IPS DF 4.7 (cell line): ENCODE measurements at regions not wholly inside any gene's neighbourhood (a gene's known extent, or its start where the extent isn't known, plus 50 kb on each side); places are given as distances from the start of the nearest gene placed in this dataset.

Source experiments
- DNase-seq: peaks from one replicate; pipeline ENCODE4 v3.0.0-alpha.2; 2013; ENCODE audit warnings: low spot score; ENCODE audit errors: extremely low read depth

GRCh38 chr11:69931060-69931910 lies 112.1 kb upstream of the FGF3 start:
- no peak for DNase-seq

GRCh38 chr11:69931994-69932910 lies 113.0 kb upstream of the FGF3 start:
- DNase-seq = no peak

- DNase-seq = peak; percentile 25
Observed at GRCh38 chr11:69934861-69935494, 115.8 kb upstream of the FGF3 start.

GRCh38 chr11:69935941-69936505 lies 116.8 kb upstream of the FGF3 start:
- DNase-seq = no peak

- no peak for DNase-seq
Observed at GRCh38 chr11:69936771-69937170, 117.6 kb upstream of the FGF3 start.

GRCh38 chr11:69938206-69938605 lies 119.0 kb upstream of the FGF3 start:
- no peak for DNase-seq

GRCh38 chr11:69939551-69940245 lies 120.5 kb upstream of the FGF3 start:
- DNase-seq = no peak

GRCh38 chr11:69940246-69940610 lies 121.0 kb upstream of the FGF3 start:
- DNase-seq = no peak

GRCh38 chr11:69941546-69942332 lies 122.5 kb upstream of the FGF3 start:
- no peak for DNase-seq

- DNase-seq = no peak
Observed at GRCh38 chr11:69942333-69942820, 123.2 kb upstream of the FGF3 start.

GRCh38 chr11:69943066-69943465 lies 123.8 kb upstream of the FGF3 start:
- no peak for DNase-seq

GRCh38 chr11:69943506-69943905 lies 124.3 kb upstream of the FGF3 start:
- no peak for DNase-seq

GRCh38 chr11:69944146-69944795 lies 125.1 kb upstream of the FGF3 start:
- no peak for DNase-seq

- DNase-seq = no peak
Observed at GRCh38 chr11:69945157-69945556, 125.9 kb upstream of the FGF3 start.

- no peak for DNase-seq
Observed at GRCh38 chr11:69947059-69947792, 128.0 kb upstream of the FGF3 start.

- no peak for DNase-seq
Observed at GRCh38 chr11:69947793-69948255, 128.6 kb upstream of the FGF3 start.

GRCh38 chr11:69948256-69949141 lies 129.3 kb upstream of the FGF3 start:
- DNase-seq = no peak

GRCh38 chr11:69949327-69949726 lies 128.8 kb upstream of the ANO1 start:
- DNase-seq = no peak
